Brain microvascular endothelial cell (primary cell): ENCODE measurements at regions not wholly inside any gene's neighbourhood (a gene's known extent, or its start where the extent isn't known, plus 50 kb on each side); places are given as distances from the start of the nearest gene placed in this dataset.
A peak's percentile ranks its signal among the peaks of the same experiment; 100 is the strongest.

Experiments
- DNase-seq: peaks from one replicate; pipeline ENCODE4 v3.0.0-alpha.2; 2020
- H3K27ac ChIP-seq: fragments of 250-450 bp; sonication (Bioruptor Pico); 2 replicates; pipeline ENCODE4 v1.5.1; 2020; ENCODE audit warnings: mild to moderate bottlenecking, moderate library complexity
- H3K27me3 ChIP-seq: fragments of 250-450 bp; sonication (Bioruptor Pico); replicated peaks from 2 replicates; pipeline ENCODE4 v1.5.1; 2020; ENCODE audit warnings: mild to moderate bottlenecking
- H3K36me3 ChIP-seq: fragments of 250-450 bp; sonication (Bioruptor Pico); replicated peaks from 2 replicates; pipeline ENCODE4 v1.5.1; 2020; ENCODE audit warnings: mild to moderate bottlenecking
- H3K4me3 ChIP-seq: 2 replicates; pipeline ENCODE4 v1.5.1; 2011; ENCODE audit warnings: low read depth, mild to moderate bottlenecking, control low read depth, low read length, moderate library complexity
- CTCF ChIP-seq: IDR thresholded peaks from 2 replicates; pipeline ENCODE4 v1.5.1; 2011; ENCODE audit warnings: low read depth, mild to moderate bottlenecking, moderate library complexity, low read length, control low read depth, inconsistent platforms; ENCODE audit errors: missing control alignments
- in situ Hi-C: cut with HindIII; loops from 2 replicates; pipeline ENCODE4 v1.10.0; 2017; ENCODE audit warnings: low sequenced_read_pairs, low pct_ligation_motif_present

- Histone ChIP-seq H3K27ac (no peak overlapping the region), H3K27me3 (peaks cover 2% of the 10 kb centered on the region), H3K36me3 (no peaks in the 10 kb centered on the region), H3K4me3 (no peak overlapping the region)
- DNase-seq = no peak
- no peak for TF ChIP-seq CTCF
- in situ Hi-C loops = no loop called here
Measured at GRCh38 chr7:35518767-35519166, 176.2 kb downstream of the HERPUD2 start.

- no peak for DNase-seq
- Histone ChIP-seq H3K4me3 (no peak overlapping the region), H3K27me3 (no peaks in the 10 kb centered on the region), H3K36me3 (no peaks in the 10 kb centered on the region), H3K27ac (no peak overlapping the region)
- in situ Hi-C loops = no loop called here
- no peak for TF ChIP-seq CTCF
Measured at GRCh38 chr7:35516498-35516897, 178.4 kb downstream of the HERPUD2 start.

- Histone ChIP-seq H3K4me3 (no peak overlapping the region), H3K36me3 (no peaks in the 10 kb centered on the region), H3K27me3 (no peaks in the 10 kb centered on the region), H3K27ac (no peak overlapping the region)
- in situ Hi-C loops = no loop called here
- DNase-seq = no peak
- no peak for TF ChIP-seq CTCF
Measured at GRCh38 chr7:35513828-35514227, 181.1 kb downstream of the HERPUD2 start.

GRCh38 chr7:35513195-35513594 is 181.7 kb downstream of the HERPUD2 start:
- H3K27ac ChIP-seq = no peak overlapping the region
- no peak for DNase-seq
- no peak for TF ChIP-seq CTCF
- H3K27me3 ChIP-seq = no peaks in the 10 kb centered on the region
- H3K36me3 ChIP-seq = no peaks in the 10 kb centered on the region
- H3K4me3 ChIP-seq = no peak overlapping the region
- in situ Hi-C loops = no loop called here

- no peak for TF ChIP-seq CTCF
- no peak overlapping the region for H3K4me3 ChIP-seq
- in situ Hi-C loops = no loop called here
- no peaks in the 10 kb centered on the region for H3K36me3 ChIP-seq
- no peaks in the 10 kb centered on the region for H3K27me3 ChIP-seq
- H3K27ac ChIP-seq = no peak overlapping the region
- no peak for DNase-seq
Measured at GRCh38 chr7:35512716-35513115, 182.2 kb downstream of the HERPUD2 start.

- Histone ChIP-seq H3K36me3 (no peaks in the 10 kb centered on the region), H3K27ac (no peak overlapping the region), H3K27me3 (no peaks in the 10 kb centered on the region), H3K4me3 (no peak overlapping the region)
- in situ Hi-C loops = no loop called here
- TF ChIP-seq CTCF = peak; percentile 27
- no peak for DNase-seq
Measured at GRCh38 chr7:35508623-35509400, 186.1 kb downstream of the HERPUD2 start.
